Type B pancreatic cell (in vitro differentiated cells): ENCODE measurements at regions not wholly inside any gene's neighbourhood (a gene's known extent, or its start where the extent isn't known, plus 50 kb on each side); places are given as distances from the start of the nearest gene placed in this dataset.

Source experiments
- DNase-seq: peaks from one replicate; pipeline ENCODE4 v3.0.0; 2021; ENCODE audit warnings: mixed read lengths; ENCODE audit not compliant: unreplicated experiment; ENCODE audit errors: extremely low spot score
- H3K27ac Mint-ChIP-seq: 2 replicates; pipeline ENCODE4 v1.8.0; 2021; ENCODE audit warnings: mild to moderate bottlenecking, mixed read lengths
- H3K27me3 Mint-ChIP-seq: 2 replicates; pipeline ENCODE4 v1.8.0; 2021; ENCODE audit warnings: mixed read lengths
- H3K36me3 Mint-ChIP-seq: 2 replicates; pipeline ENCODE4 v1.8.0; 2021; ENCODE audit warnings: mixed read lengths
- H3K4me1 Mint-ChIP-seq: one replicate; pipeline ENCODE4 v1.8.0; 2021; ENCODE audit warnings: mixed read lengths; ENCODE audit not compliant: unreplicated experiment
- H3K4me3 Mint-ChIP-seq: 2 replicates; pipeline ENCODE4 v1.8.0; 2021; ENCODE audit warnings: mild to moderate bottlenecking, mixed read lengths
- H3K9me3 Mint-ChIP-seq: 2 replicates; pipeline ENCODE4 v1.8.0; 2021; ENCODE audit warnings: mixed read lengths
- TF ChIP-seq, protein P1 (sequence below): fragments of 200-600 bp; sonication (generic); conservative IDR thresholded peaks from 2 replicates; pipeline ENCODE4 v1.5.0; 2021; ENCODE audit warnings: antibody characterized with exemption, mild to moderate bottlenecking

DNA sequence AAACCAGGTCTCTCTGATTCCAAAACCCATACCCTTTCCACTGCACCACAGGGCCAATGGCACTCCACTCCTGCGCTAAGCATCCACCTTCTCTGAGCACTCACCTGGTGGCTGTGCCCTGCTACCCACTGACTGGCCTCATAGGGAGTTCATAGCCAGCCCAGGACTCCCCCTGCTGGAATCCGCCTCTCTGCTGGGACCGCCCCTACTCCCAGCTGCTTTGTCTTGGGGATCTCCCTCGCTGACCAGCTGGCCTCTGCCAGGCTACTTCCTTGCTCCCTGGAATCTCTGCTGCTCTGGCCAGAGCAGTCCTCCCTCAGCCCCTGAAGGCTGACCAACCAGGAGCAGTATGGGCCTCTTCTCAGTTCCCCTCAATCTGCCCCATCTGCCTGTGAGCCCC is 129.7 kb downstream of the FAXC start:
- TF ChIP-seq, protein P1, sequence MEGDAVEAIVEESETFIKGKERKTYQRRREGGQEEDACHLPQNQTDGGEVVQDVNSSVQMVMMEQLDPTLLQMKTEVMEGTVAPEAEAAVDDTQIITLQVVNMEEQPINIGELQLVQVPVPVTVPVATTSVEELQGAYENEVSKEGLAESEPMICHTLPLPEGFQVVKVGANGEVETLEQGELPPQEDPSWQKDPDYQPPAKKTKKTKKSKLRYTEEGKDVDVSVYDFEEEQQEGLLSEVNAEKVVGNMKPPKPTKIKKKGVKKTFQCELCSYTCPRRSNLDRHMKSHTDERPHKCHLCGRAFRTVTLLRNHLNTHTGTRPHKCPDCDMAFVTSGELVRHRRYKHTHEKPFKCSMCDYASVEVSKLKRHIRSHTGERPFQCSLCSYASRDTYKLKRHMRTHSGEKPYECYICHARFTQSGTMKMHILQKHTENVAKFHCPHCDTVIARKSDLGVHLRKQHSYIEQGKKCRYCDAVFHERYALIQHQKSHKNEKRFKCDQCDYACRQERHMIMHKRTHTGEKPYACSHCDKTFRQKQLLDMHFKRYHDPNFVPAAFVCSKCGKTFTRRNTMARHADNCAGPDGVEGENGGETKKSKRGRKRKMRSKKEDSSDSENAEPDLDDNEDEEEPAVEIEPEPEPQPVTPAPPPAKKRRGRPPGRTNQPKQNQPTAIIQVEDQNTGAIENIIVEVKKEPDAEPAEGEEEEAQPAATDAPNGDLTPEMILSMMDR = no peak
- Mint-ChIP-seq H3K27ac (no peak overlapping the region), H3K27me3 (peaks cover 5% of the 10 kb centered on the region), H3K4me3 (no peak overlapping the region), H3K36me3 (no peaks in the 10 kb centered on the region), H3K4me1 (no peaks in the 10 kb centered on the region), H3K9me3 (no peaks in the 10 kb centered on the region)
- no peak for DNase-seq

DNA sequence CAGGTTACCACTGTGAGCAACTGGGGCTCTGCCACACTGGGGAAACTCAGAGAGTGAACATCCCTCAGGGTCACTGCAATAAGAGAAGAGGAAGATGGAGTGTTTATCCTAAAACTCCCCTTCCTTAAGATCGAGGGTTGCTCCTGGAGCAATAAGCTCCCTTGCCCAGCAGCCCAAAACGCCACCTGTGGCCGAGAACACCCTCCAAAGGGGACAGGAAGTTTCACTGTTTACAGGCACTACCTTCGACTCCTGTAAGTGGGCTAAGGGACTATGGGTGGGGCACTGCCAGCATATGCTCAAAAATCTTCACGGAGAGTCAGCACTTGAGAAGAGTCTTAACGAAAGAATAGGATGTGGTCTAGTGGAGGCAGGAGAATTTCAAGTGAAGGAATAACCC is 132.5 kb downstream of the FAXC start:
- no peaks in the 10 kb centered on the region for H3K9me3 Mint-ChIP-seq
- TF ChIP-seq, protein P1 = no peak
- no peaks in the 10 kb centered on the region for H3K36me3 Mint-ChIP-seq
- no peak overlapping the region for H3K27ac Mint-ChIP-seq
- H3K4me1 Mint-ChIP-seq = no peaks in the 10 kb centered on the region
- H3K4me3 Mint-ChIP-seq = no peak overlapping the region
- no peak for DNase-seq
- peaks cover 5% of the 10 kb centered on the region for H3K27me3 Mint-ChIP-seq

DNA sequence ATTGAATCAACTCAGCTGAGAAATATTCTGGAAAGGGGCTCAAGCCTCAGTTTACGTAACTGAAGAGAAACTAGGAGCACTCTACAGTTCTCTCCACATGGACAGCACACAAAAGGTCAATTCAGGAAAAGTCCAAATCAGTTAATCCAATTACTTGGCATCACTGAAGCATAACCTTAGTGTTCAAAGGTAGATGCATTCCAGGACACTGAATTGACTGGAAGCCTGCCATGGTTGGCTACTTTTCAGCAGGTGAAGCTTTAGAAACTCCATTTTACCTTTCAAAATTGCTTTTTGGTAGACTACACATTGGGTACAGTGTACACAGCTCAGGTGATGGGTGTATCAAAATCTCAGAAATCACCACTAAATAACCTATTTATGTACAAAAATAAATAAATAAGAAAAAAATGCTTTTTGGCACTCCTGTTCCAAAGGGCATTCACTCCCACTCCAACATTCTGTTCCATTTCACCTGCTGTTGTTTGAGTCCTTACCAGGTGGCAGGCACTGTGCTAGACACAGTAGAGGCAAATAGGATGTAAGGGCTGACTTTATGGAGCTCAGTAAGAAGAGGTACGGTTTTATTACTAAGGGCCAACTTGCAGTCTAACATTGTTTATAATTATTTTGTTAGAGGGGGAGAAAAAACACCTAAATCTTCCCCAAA is 153.4 kb downstream of the FAXC start:
- no peak overlapping the region for H3K4me3 Mint-ChIP-seq
- H3K36me3 Mint-ChIP-seq = no peaks in the 10 kb centered on the region
- no peaks in the 10 kb centered on the region for H3K9me3 Mint-ChIP-seq
- peaks cover under 1% of the 10 kb centered on the region for H3K27me3 Mint-ChIP-seq
- TF ChIP-seq, protein P1 = no peak
- no peaks in the 10 kb centered on the region for H3K4me1 Mint-ChIP-seq
- H3K27ac Mint-ChIP-seq = no peak overlapping the region
- no peak for DNase-seq

DNA sequence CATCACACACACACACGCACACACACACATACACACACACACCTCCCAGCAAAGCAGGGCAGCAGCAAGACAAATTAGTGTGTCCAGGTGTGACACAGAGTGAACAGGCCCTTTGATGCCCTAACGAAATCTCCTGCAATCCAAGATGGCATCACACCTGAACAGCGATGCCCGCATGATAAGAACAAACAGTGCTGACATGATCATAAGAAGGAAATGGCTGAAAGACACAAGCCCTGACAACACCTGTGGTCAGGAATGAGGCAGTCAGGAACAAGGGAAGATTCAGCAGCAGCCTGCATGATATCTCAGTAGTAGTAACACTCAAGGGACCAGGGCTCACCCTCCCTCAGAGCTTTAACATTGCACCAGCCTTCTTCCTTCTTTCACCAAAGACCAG is 156.9 kb downstream of the FAXC start:
- no peak overlapping the region for H3K27ac Mint-ChIP-seq
- no peaks in the 10 kb centered on the region for H3K36me3 Mint-ChIP-seq
- no peaks in the 10 kb centered on the region for H3K9me3 Mint-ChIP-seq
- no peak overlapping the region for H3K4me3 Mint-ChIP-seq
- TF ChIP-seq, protein P1 = no peak
- H3K4me1 Mint-ChIP-seq = no peaks in the 10 kb centered on the region
- H3K27me3 Mint-ChIP-seq = no peaks in the 10 kb centered on the region
- no peak for DNase-seq

DNA sequence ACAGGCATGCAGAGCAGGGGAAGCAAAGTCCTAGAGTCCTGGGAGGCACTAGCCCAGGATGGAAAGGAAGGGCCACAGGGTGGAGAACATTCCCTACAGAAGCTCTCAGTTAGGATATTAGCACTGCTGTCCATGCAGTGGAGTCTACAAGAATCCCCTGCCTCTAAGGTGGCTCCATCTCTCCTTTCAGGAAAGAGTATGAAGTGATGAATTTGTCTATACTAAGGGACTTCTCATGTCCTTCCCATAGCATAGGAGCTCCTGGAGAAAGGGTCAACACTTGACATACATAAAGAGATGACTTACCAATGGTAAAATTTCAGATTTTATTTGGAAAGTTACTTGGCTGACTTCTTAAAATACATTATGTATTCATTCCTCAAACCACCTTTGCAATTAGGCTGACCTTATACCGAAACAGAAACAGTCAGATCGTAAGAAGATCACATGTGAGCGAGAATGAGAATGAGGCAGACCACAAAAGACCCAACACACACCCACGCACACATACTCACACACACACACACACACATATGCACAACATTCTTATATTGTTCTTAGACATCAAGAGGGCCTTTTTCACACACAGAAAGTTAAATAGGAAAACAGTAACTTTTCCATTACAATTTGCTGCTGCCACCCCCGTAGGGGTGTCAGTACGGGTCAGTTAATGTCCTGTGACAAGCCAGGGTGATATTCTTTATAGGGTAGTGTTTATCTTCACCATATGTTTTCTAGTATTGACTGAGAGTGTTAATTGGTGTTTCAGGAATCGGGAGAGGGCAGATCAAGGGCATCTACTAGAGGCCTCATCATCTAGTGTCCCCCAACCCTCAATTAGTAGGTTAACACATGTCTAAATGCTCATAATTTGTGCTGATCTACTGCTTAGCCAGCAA is 159.4 kb downstream of the FAXC start:
- Mint-ChIP-seq H3K27me3 (no peaks in the 10 kb centered on the region), H3K27ac (no peak overlapping the region), H3K9me3 (no peaks in the 10 kb centered on the region), H3K4me3 (no peak overlapping the region), H3K36me3 (no peaks in the 10 kb centered on the region), H3K4me1 (no peaks in the 10 kb centered on the region)
- TF ChIP-seq, protein P1 = no peak
- no peak for DNase-seq
